HCT116 (cell line): ENCODE measurements at regions not wholly inside any gene's neighbourhood (a gene's known extent, or its start where the extent isn't known, plus 50 kb on each side); places are given as distances from the start of the nearest gene placed in this dataset.

ENCODE experiments used
- ATAC-seq: fragments of 200-7000 bp; cut with Tn5 transposase; 2 replicates; pipeline ENCODE4 v1.9.1; 2020; ENCODE audit warnings: mild to moderate bottlenecking, moderate library complexity
- BruUV-seq: library from RNA; stranded (reverse); fragments of 400-500 nt; replicated peaks from 2 replicates; lab custom pipeline; 2021; lab: Mats Ljungman, UMichigan
- CTCF ChIA-PET: fragments of 300-600 bp; sonication (Branson Sonifier 250); formaldehyde crosslinking; loops from one replicate; lab custom pipeline; 2021; ENCODE audit warnings: antibody characterized with exemption; lab: Charles Lee
- POLR2A ChIA-PET: fragments of 300-600, 350-600 bp; sonication (Branson Sonifier 250); formaldehyde crosslinking; loops from one replicate; lab custom pipeline; 2021; ENCODE audit warnings: antibody characterized with exemption; lab: Charles Lee
- RAD21 ChIA-PET, 2 experiments: fragments of 300-600 bp; sonication (Branson Sonifier 250); formaldehyde crosslinking; loops; one replicate each; lab custom pipeline; 2023; ENCODE audit warnings: low total read pairs in 2 of 2; ENCODE audit not compliant: uncharacterized antibody in 2 of 2, unreplicated experiment in 2 of 2, low non-redundant PET in 1 of 2; lab: Charles Lee
- DNase-seq: peaks from one replicate; pipeline ENCODE4 v3.0.0-alpha.2; 2010; ENCODE audit warnings: low read depth, low spot score
- H2AFZ ChIP-seq: fragments of 200-600 bp; shearing (Covaris generic), sonication (generic); 2 replicates; pipeline ENCODE4 v1.6.1; 2017; ENCODE audit warnings: low read depth, mixed run types, mixed read lengths, antibody characterized with exemption, low read length; ENCODE audit not compliant: poor library complexity, severe bottlenecking
- H3K27ac ChIP-seq: 2 replicates; pipeline ENCODE4 v1.5.1; 2012; ENCODE audit warnings: low read depth, low read length
- H3K27me3 ChIP-seq: fragments of 200-600 bp; sonication (generic); 2 replicates; pipeline ENCODE4 v1.6.1; 2016; ENCODE audit warnings: mixed run types, low read length, mixed read lengths; ENCODE audit not compliant: insufficient read depth
- H3K36me3 ChIP-seq, 2 experiments: fragments of 200-500 bp in 1 of 2; fragments of 200-600 bp in 1 of 2; sonication (Bioruptor generic) in 1 of 2; sonication (generic) in 1 of 2; 2 replicates each; pipeline versions ENCODE4 v1.5.1 to v1.6.1; 2014 to 2016; ENCODE audit warnings: low read length in 2 of 2, inconsistent platforms in 1 of 2, mixed read lengths in 1 of 2, mixed run types in 1 of 2; ENCODE audit not compliant: insufficient read depth in 2 of 2, control insufficient read depth in 1 of 2
- H3K4me1 ChIP-seq, 2 experiments: fragments of 200-600 bp in 1 of 2; sonication (generic) in 1 of 2; 2 replicates each; pipeline versions ENCODE4 v1.5.1 to v1.6.1; 2012 to 2017; ENCODE audit warnings: low read length in 2 of 2, inconsistent platforms in 1 of 2, mild to moderate bottlenecking in 1 of 2, mixed read lengths in 1 of 2, mixed run types in 1 of 2, moderate library complexity in 1 of 2; ENCODE audit not compliant: insufficient read depth in 2 of 2, control insufficient read depth in 1 of 2
- H3K4me2 ChIP-seq: fragments of 200-600 bp; sonication (generic); 2 replicates; pipeline ENCODE4 v1.6.1; 2017; ENCODE audit warnings: mixed run types, low read length, mixed read lengths
- H3K4me3 ChIP-seq, 2 experiments: fragments of 200-600 bp in 1 of 2; sonication (generic) in 1 of 2; replicated peaks in 1 of 2; 2 replicates each; pipeline ENCODE4 v1.5.1; 2011 to 2016; ENCODE audit warnings: low read length in 2 of 2, control low read depth in 1 of 2, low read depth in 1 of 2, mild to moderate bottlenecking in 1 of 2, mixed read lengths in 1 of 2, mixed run types in 1 of 2
- H3K79me2 ChIP-seq: fragments of 200-600 bp; sonication (generic); 2 replicates; pipeline ENCODE4 v1.6.1; 2017; ENCODE audit warnings: mild to moderate bottlenecking, mixed run types, low read length, moderate library complexity, mixed read lengths; ENCODE audit not compliant: insufficient read depth
- H3K9ac ChIP-seq: fragments of 200-600 bp; sonication (generic); 2 replicates; pipeline ENCODE4 v1.6.1; 2016; ENCODE audit warnings: low read length, mixed read lengths
- H3K9me2 ChIP-seq: fragments of 200-600 bp; sonication (generic), shearing (Covaris generic); 2 replicates; pipeline ENCODE4 v1.6.1; 2017; ENCODE audit warnings: mixed run types, mild to moderate bottlenecking, moderate library complexity; ENCODE audit not compliant: insufficient read depth
- H3K9me3 ChIP-seq, 2 experiments: fragments of 200-500 bp in 1 of 2; fragments of 200-600 bp in 1 of 2; sonication (Bioruptor generic) in 1 of 2; sonication (generic) in 1 of 2; 2 replicates each; pipeline ENCODE4 v1.6.1; 2014 to 2017; ENCODE audit warnings: low read length in 2 of 2, mixed read lengths in 2 of 2, inconsistent platforms in 1 of 2, low read depth in 1 of 2, mild to moderate bottlenecking in 1 of 2, mixed run types in 1 of 2, moderate library complexity in 1 of 2; ENCODE audit not compliant: control insufficient read depth in 1 of 2, insufficient read depth in 1 of 2
- H4K20me1 ChIP-seq: fragments of 200-600 bp; sonication (generic), shearing (Covaris generic); 2 replicates; pipeline ENCODE4 v1.6.1; 2017; ENCODE audit warnings: mixed run types, mild to moderate bottlenecking, moderate library complexity; ENCODE audit not compliant: insufficient read depth
- ATF3 ChIP-seq: IDR thresholded peaks from 2 replicates; pipeline ENCODE4 v1.6.1; 2012
- CTCF ChIP-seq, 3 experiments: fragments of 200-600 bp in 1 of 3; sonication (generic) in 1 of 3; IDR thresholded peaks in 2 of 3; conservative IDR thresholded peaks in 1 of 3; 2 replicates each; pipeline ENCODE4 v1.5.1; 2012 to 2017; ENCODE audit warnings: low read depth in 2 of 3, low read length in 2 of 3, antibody characterized with exemption in 1 of 3, borderline replicate concordance in 1 of 3, control low read depth in 1 of 3, mild to moderate bottlenecking in 1 of 3, mixed read lengths in 1 of 3, mixed run types in 1 of 3, moderate library complexity in 1 of 3; ENCODE audit not compliant: insufficient read depth in 1 of 3
- EGR1 ChIP-seq: IDR thresholded peaks from 2 replicates; pipeline ENCODE4 v1.6.1; 2012; ENCODE audit warnings: low read depth
- JUND ChIP-seq: IDR thresholded peaks from 2 replicates; pipeline ENCODE4 v1.6.1; 2012
- MAX ChIP-seq: IDR thresholded peaks from 2 replicates; pipeline ENCODE4 v1.6.1; 2012
- RAD21 ChIP-seq: IDR thresholded peaks from 2 replicates; pipeline ENCODE4 v1.6.1; 2012; ENCODE audit warnings: low read depth, mild to moderate bottlenecking
- REST ChIP-seq: IDR thresholded peaks from 2 replicates; pipeline ENCODE4 v1.6.1; 2012; ENCODE audit warnings: low read depth
- SP1 ChIP-seq: IDR thresholded peaks from 2 replicates; pipeline ENCODE4 v1.6.1; 2012; ENCODE audit warnings: low read depth
- SRF ChIP-seq: IDR thresholded peaks from 2 replicates; pipeline ENCODE4 v1.6.1; 2012; ENCODE audit warnings: low read depth
- TCF7L2 ChIP-seq: IDR thresholded peaks from 2 replicates; pipeline ENCODE4 v1.7.0; 2011; ENCODE audit warnings: borderline replicate concordance, inconsistent platforms; ENCODE audit not compliant: insufficient read depth, insufficient read length; ENCODE audit errors: extremely low read depth
- ZBTB33 ChIP-seq: IDR thresholded peaks from 2 replicates; pipeline ENCODE4 v1.6.1; 2011; ENCODE audit warnings: mild to moderate bottlenecking, low read length, moderate library complexity; ENCODE audit not compliant: insufficient replicate concordance; ENCODE audit errors: extremely low read depth
- intact Hi-C: fragments of 100-400 bp; cut with micrococcal nuclease; formaldehyde crosslinking; loops from 2 replicates; pipeline ENCODE4 v1.10.0; 2022

GRCh38 chr5:145465474-145466263 is 369.5 kb downstream of the PRELID2 start:
- POLR2A ChIA-PET = no interaction called here
- no peak overlapping the region for H3K4me3 ChIP-seq
- ATAC-seq (no peak), DNase-seq (no peak)
- H3K9me2 ChIP-seq = no peaks in the 10 kb centered on the region
- H3K36me3 ChIP-seq = no peaks in the 10 kb centered on the region
- no peaks in the 10 kb centered on the region for H4K20me1 ChIP-seq
- H3K27ac ChIP-seq = no peak overlapping the region
- no peaks in the 10 kb centered on the region for H3K9me3 ChIP-seq
- H3K9ac ChIP-seq = no peak overlapping the region
- H3K27me3 ChIP-seq = no peaks in the 10 kb centered on the region
- H3K4me2 ChIP-seq = no peak overlapping the region
- no peaks in the 10 kb centered on the region for H3K4me1 ChIP-seq
- H3K79me2 ChIP-seq = no peaks in the 10 kb centered on the region
- RAD21 ChIA-PET = no interaction called here
- CTCF ChIA-PET = no interaction called here
- TF ChIP-seq ZBTB33 (no peak), CTCF (IDR thresholded peaks at IDR 0.05 in 2 of 3, conservative IDR thresholded peaks at IDR 0.05 in 1 of 3; ENCODE audit: borderline replicate concordance in 1 of 3, insufficient read depth in 1 of 3, low read depth in 2 of 3, low read length in 2 of 3) (no peak), ATF3 (no peak), SP1 (no peak), TCF7L2 (no peak), MAX (no peak), JUND (no peak), REST (no peak), RAD21 (no peak), SRF (no peak), EGR1 (no peak)
- no TSS peak for BruUV-seq
- H2AFZ ChIP-seq = no peak overlapping the region
- intact Hi-C loops = no loop called here
